Tibial artery (tissue), 4 donors: ENCODE measurements at regions not wholly inside any gene's neighbourhood (a gene's known extent, or its start where the extent isn't known, plus 50 kb on each side); places are given as distances from the start of the nearest gene placed in this dataset.

Experiments used
- DNase-seq, 2 donors: peaks; one replicate each; pipeline ENCODE4 v3.0.0-alpha.2; 2019
- H3K27ac ChIP-seq, 2 donors: fragments of 200-600 bp; sonication (generic) in 1 of 2; 1 replicate in 1 of 2; 2 replicates in 1 of 2; pipeline ENCODE4 v1.5.1; 2018 to 2019; ENCODE audit warnings: mild to moderate bottlenecking in 1 of 2
- H3K27me3 ChIP-seq, 2 donors: fragments of 200-600 bp; sonication (generic) in 1 of 2; one replicate each; pipeline versions ENCODE4 v1.5.1 to v1.6.0; 2016 to 2019
- H3K36me3 ChIP-seq, 3 donors: fragments of 200-600 bp; sonication (generic) in 2 of 3; one replicate each; pipeline ENCODE4 v1.5.1; 2016 to 2019; ENCODE audit warnings: mild to moderate bottlenecking in 2 of 3
- H3K4me1 ChIP-seq, 4 donors: fragments of 200-600 bp; sonication (generic) in 2 of 4; 1 replicate in 3 of 4; 2 replicates in 1 of 4; pipeline ENCODE4 v1.5.1; 2016 to 2019
- H3K4me3 ChIP-seq, 2 donors: fragments of 200-600 bp; sonication (generic) in 1 of 2; 1 replicate in 1 of 2; 2 replicates in 1 of 2; pipeline ENCODE4 v1.5.1; 2018 to 2019; ENCODE audit warnings: mild to moderate bottlenecking in 2 of 2
- H3K9me3 ChIP-seq, 3 donors: fragments of 200-600 bp; sonication (generic) in 1 of 3; one replicate each; pipeline ENCODE4 v1.5.1; 2016 to 2019
- intact Hi-C: fragments of 100-400 bp; cut with DNase I; formaldehyde crosslinking; loops from one replicate; pipeline ENCODE4 v1.15.0; 2023; ENCODE audit warnings: low total_unique reads
- TF ChIP-seq, protein P1 (sequence below), 2 experiments: fragments of 200-600 bp in 1 of 2; fragments of 450-650 bp in 1 of 2; IDR thresholded peaks; one replicate each; pipeline ENCODE4 v1.5.1; 2017 to 2019; ENCODE audit warnings: antibody characterized with exemption in 2 of 2, mild to moderate bottlenecking in 1 of 2, moderate library complexity in 1 of 2

DNA sequence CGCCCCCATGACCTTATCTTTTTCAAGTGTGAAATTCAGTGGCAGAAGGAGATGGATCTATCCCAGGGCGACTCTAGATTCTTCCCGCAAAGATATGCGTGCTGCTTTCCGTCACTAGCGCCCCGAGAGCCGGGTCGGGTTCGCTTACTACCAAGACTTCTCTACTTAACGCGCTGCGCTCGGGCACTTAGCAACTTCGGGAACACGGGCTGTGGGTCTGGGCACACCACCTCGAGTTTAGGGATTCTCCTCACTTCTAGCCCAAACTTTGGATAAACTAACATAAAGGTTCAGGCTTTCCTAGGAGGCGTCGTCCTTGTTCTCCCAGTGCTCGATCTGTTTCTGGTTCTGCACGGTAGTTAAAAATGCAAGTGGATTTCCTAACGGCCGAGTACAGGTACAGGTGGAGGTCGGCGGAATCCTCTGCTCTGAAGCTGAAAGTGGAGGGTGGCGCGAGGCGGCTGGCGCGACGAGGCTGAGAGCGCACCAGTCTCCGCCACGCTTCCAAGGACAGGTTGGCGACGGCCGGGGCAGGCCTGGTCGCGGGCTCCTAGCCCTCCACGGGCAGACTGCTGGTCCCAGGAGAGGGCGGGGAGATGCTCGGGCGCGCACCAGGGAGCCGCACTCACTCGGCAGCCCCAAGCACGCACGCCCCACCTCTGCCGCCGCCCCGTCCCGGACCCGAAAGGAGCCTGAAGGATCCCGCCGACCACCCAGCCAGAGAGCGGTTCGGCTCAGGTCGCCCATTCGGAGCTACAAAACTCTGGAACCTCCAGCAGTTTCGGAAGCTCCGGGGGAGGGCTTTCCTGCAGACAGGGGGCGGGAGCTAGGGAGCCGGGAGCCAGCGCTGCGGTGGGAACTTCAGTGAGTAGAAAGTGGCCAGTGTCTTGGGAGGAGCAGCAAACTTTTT, 100.8 kb upstream of the TENM3 start:
- peaks cover 0 to 26% (median 19%) of the 10 kb centered on the region in 4 donors for H3K4me1 ChIP-seq
- no peak for DNase-seq
- intact Hi-C loops: no loop called here
- peaks cover 3 to 63% of the 10 kb centered on the region in 2 donors for H3K27me3 ChIP-seq
- no peaks in the 10 kb centered on the region for H3K9me3 ChIP-seq
- H3K36me3 ChIP-seq: no peaks in the 10 kb centered on the region
- no peak overlapping the region for H3K27ac ChIP-seq
- peak overlapping the region; percentile 54 to 59 for H3K4me3 ChIP-seq
- TF ChIP-seq, protein P1, sequence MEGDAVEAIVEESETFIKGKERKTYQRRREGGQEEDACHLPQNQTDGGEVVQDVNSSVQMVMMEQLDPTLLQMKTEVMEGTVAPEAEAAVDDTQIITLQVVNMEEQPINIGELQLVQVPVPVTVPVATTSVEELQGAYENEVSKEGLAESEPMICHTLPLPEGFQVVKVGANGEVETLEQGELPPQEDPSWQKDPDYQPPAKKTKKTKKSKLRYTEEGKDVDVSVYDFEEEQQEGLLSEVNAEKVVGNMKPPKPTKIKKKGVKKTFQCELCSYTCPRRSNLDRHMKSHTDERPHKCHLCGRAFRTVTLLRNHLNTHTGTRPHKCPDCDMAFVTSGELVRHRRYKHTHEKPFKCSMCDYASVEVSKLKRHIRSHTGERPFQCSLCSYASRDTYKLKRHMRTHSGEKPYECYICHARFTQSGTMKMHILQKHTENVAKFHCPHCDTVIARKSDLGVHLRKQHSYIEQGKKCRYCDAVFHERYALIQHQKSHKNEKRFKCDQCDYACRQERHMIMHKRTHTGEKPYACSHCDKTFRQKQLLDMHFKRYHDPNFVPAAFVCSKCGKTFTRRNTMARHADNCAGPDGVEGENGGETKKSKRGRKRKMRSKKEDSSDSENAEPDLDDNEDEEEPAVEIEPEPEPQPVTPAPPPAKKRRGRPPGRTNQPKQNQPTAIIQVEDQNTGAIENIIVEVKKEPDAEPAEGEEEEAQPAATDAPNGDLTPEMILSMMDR (IDR thresholded peaks at IDR 0.05): no peak

GRCh38 chr4:182143086-182143821, 99.9 kb upstream of the TENM3 start:
- Histone ChIP-seq H3K4me3 (peak overlapping the region; percentile 54 to 59), H3K9me3 (no peaks in the 10 kb centered on the region), H3K36me3 (no peaks in the 10 kb centered on the region), H3K27me3 (peaks cover 3 to 66% of the 10 kb centered on the region in 2 donors), H3K27ac (no peak overlapping the region), H3K4me1 (peaks cover 0 to 26% (median 19%) of the 10 kb centered on the region in 4 donors)
- DNase-seq: no peak
- TF ChIP-seq, protein P1 (IDR thresholded peaks at IDR 0.05): no peak
- intact Hi-C loops: no loop called here

DNA sequence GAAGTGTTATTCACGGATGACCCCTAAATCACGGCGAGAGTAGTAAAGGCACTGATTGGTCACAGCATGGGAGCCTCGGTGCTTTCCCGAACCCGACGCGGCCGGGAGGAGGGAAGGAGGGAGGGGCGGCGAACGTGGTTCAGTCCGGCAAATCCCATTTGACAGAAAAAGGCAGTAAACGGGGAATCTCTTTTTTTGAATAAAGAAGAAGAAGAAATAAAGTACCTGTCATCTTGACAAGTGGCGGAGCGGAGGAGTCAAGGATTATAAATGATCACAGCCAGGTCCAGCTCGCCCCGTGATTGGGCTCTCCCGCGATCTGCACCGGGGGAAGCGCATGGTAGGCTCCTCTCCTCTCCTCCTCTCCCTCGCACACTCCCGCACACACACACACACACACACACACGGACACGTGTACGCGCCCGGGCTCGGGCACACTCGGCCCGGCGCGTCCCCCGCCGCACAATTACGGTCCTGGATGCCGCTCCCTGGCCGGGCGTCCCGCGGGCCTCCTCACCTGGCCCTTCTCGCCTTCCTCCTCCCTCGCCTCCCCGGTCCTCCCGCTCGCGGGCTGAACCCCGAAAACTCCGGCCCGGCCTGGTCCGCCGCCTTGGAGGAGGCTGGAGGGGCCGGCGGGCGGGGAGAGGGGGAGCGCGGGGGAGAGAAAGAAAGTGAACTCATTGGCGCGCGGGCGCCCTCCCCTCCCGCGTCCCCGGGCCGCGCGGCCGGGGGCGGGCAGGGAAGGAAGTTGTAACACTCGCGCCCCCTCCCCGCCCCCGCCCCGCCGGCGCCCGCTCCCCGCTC, 99.2 kb upstream of the TENM3 start:
- H3K4me3 ChIP-seq: peak overlapping the region; percentile 54 to 59
- peaks cover 0 to 26% (median 19%) of the 10 kb centered on the region in 4 donors for H3K4me1 ChIP-seq
- intact Hi-C loops: no loop called here
- H3K27me3 ChIP-seq: peaks cover 3 to 67% of the 10 kb centered on the region in 2 donors
- no peak for DNase-seq
- H3K27ac ChIP-seq: no peak overlapping the region
- H3K9me3 ChIP-seq: no peaks in the 10 kb centered on the region
- TF ChIP-seq, protein P1 (IDR thresholded peaks at IDR 0.05): no peak
- no peaks in the 10 kb centered on the region for H3K36me3 ChIP-seq

GRCh38 chr4:182144626-182145333, 98.4 kb upstream of the TENM3 start:
- DNase-seq: no peak
- Histone ChIP-seq H3K9me3 (no peaks in the 10 kb centered on the region), H3K27ac (no peak overlapping the region), H3K4me1 (peaks cover 0 to 26% (median 19%) of the 10 kb centered on the region in 4 donors), H3K4me3 (peak overlapping the region; percentile 54 to 59), H3K36me3 (no peaks in the 10 kb centered on the region), H3K27me3 (peaks cover 3 to 67% of the 10 kb centered on the region in 2 donors)
- TF ChIP-seq, protein P1 (IDR thresholded peaks at IDR 0.05): no peak
- intact Hi-C loops: no loop called here
